BLaER1 treated with 17β-estradiol and CSF1 and Interleukin-3, amounts not matched to agents 10 nM and 100 nM (cell line): ENCODE measurements at regions not wholly inside any gene's neighbourhood (a gene's known extent, or its start where the extent isn't known, plus 50 kb on each side); places are given as distances from the start of the nearest gene placed in this dataset.

Source experiments
- H3K27ac ChIP-seq, 11 experiments: shearing (Covaris generic); formaldehyde crosslinking; 2 replicates each; pipeline ENCODE4 v1.8.1; 2022
- H3K27me3 ChIP-seq, 11 experiments: shearing (Covaris generic); formaldehyde crosslinking; 2 replicates each; pipeline ENCODE4 v1.8.1; 2022
- H3K36me3 ChIP-seq, 11 experiments: shearing (Covaris generic); formaldehyde crosslinking; 2 replicates each; pipeline ENCODE4 v1.8.1; 2022
- H3K4me1 ChIP-seq, 10 experiments: shearing (Covaris generic); formaldehyde crosslinking; 2 replicates each; pipeline ENCODE4 v1.8.1; 2022
- H3K4me2 ChIP-seq, 11 experiments: shearing (Covaris generic); formaldehyde crosslinking; 2 replicates each; pipeline ENCODE4 v1.8.1; 2022
- H3K4me3 ChIP-seq, 10 experiments: shearing (Covaris generic); formaldehyde crosslinking; 2 replicates each; pipeline ENCODE4 v1.8.1; 2022
- H3K9ac ChIP-seq, 11 experiments: shearing (Covaris generic); formaldehyde crosslinking; 2 replicates each; pipeline ENCODE4 v1.8.1; 2022
- H3K9me3 ChIP-seq, 11 experiments: shearing (Covaris generic); formaldehyde crosslinking; replicated peaks in 1 of 11; 2 replicates each; pipeline ENCODE4 v1.8.1; 2022
- H4K20me1 ChIP-seq, 11 experiments: shearing (Covaris generic); formaldehyde crosslinking; 2 replicates each; pipeline ENCODE4 v1.8.1; 2022
- Cebpa-rat ChIP-seq, 11 experiments: shearing (Covaris generic); IDR thresholded peaks; 2 replicates each; pipeline ENCODE4 v1.8.1; 2022

GRCh38 chr20:57811374-57812020 is 101.7 kb upstream of the PMEPA1 start:
- H3K27me3 ChIP-seq, result 0 out of 22 replicates have a peak, but pooled peaks cover 0 to 7% (median 0%) of the 10 kb centered on the region in 11 experiments
- H3K9me3 ChIP-seq, result no peaks in the 10 kb centered on the region
- H3K4me2 ChIP-seq, result peak overlapping the region in 8 of 11 experiments; percentile 14 to 60 (median 46); a peak in 14 of 22 replicates
- H3K9ac ChIP-seq, result no peak overlapping the region
- TF ChIP-seq Cebpa-rat (IDR thresholded peaks at IDR 0.05), result no peak
- no peak overlapping the region for H3K27ac ChIP-seq
- no peaks in the 10 kb centered on the region for H3K36me3 ChIP-seq
- H3K4me3 ChIP-seq, result no peak overlapping the region
- H3K4me1 ChIP-seq, result peaks cover 0 to 39% (median 29%) of the 10 kb centered on the region in 10 experiments; a peak in 16 of 20 replicates
- H4K20me1 ChIP-seq, result peaks cover 0 to 12% (median 0%) of the 10 kb centered on the region in 11 experiments; a peak in 7 of 22 replicates

GRCh38 chr20:57810511-57811373 is 100.9 kb upstream of the PMEPA1 start:
- Histone ChIP-seq H3K9ac (no peak overlapping the region), H4K20me1 (peaks cover 0 to 12% (median 0%) of the 10 kb centered on the region in 11 experiments; a peak in 7 of 22 replicates), H3K27ac (no peak overlapping the region), H3K4me2 (peak overlapping the region in 8 of 11 experiments; percentile 14 to 60 (median 46); a peak in 12 of 22 replicates), H3K27me3 (0 out of 22 replicates have a peak, but pooled peaks cover 0 to 7% (median 0%) of the 10 kb centered on the region in 11 experiments), H3K36me3 (no peaks in the 10 kb centered on the region), H3K4me1 (peaks cover 0 to 39% (median 29%) of the 10 kb centered on the region in 10 experiments; a peak in 16 of 20 replicates), H3K4me3 (no peak overlapping the region), H3K9me3 (no peaks in the 10 kb centered on the region)
- TF ChIP-seq Cebpa-rat (IDR thresholded peaks at IDR 0.05), result no peak

- Histone ChIP-seq H3K4me2 (no peak overlapping the region), H3K4me3 (no peak overlapping the region), H3K27ac (no peak overlapping the region), H3K9me3 (no peaks in the 10 kb centered on the region), H3K9ac (no peak overlapping the region), H4K20me1 (peaks cover 0 to 12% (median 0%) of the 10 kb centered on the region in 11 experiments; a peak in 7 of 22 replicates), H3K4me1 (peaks cover 0 to 36% (median 28%) of the 10 kb centered on the region in 10 experiments; a peak in 16 of 20 replicates), H3K36me3 (no peaks in the 10 kb centered on the region), H3K27me3 (0 out of 22 replicates have a peak, but pooled peaks cover 0 to 4% (median 0%) of the 10 kb centered on the region in 11 experiments)
- no peak for TF ChIP-seq Cebpa-rat (IDR thresholded peaks at IDR 0.05)
Measured at GRCh38 chr20:57809661-57810172, 99.9 kb upstream of the PMEPA1 start.

GRCh38 chr20:57809149-57809548 is 99.3 kb upstream of the PMEPA1 start:
- H3K4me3 ChIP-seq, result no peak overlapping the region
- H3K4me2 ChIP-seq, result no peak overlapping the region
- no peak for TF ChIP-seq Cebpa-rat (IDR thresholded peaks at IDR 0.05)
- H3K4me1 ChIP-seq, result peaks cover 0 to 31% (median 23%) of the 10 kb centered on the region in 10 experiments; a peak in 16 of 20 replicates
- no peaks in the 10 kb centered on the region for H3K36me3 ChIP-seq
- peaks cover 0 to 12% (median 0%) of the 10 kb centered on the region in 11 experiments; a peak in 7 of 22 replicates for H4K20me1 ChIP-seq
- H3K27me3 ChIP-seq, result no peaks in the 10 kb centered on the region
- H3K9me3 ChIP-seq, result no peaks in the 10 kb centered on the region
- no peak overlapping the region for H3K9ac ChIP-seq
- H3K27ac ChIP-seq, result no peak overlapping the region

GRCh38 chr20:57808264-57809070 is 98.7 kb upstream of the PMEPA1 start:
- Histone ChIP-seq H4K20me1 (peaks cover 0 to 10% (median 0%) of the 10 kb centered on the region in 11 experiments; a peak in 6 of 22 replicates), H3K27ac (no peak overlapping the region), H3K4me3 (no peak overlapping the region), H3K36me3 (no peaks in the 10 kb centered on the region), H3K9me3 (no peaks in the 10 kb centered on the region), H3K4me1 (peaks cover 0 to 24% (median 16%) of the 10 kb centered on the region in 10 experiments; a peak in 16 of 20 replicates), H3K4me2 (no peak overlapping the region), H3K9ac (no peak overlapping the region), H3K27me3 (no peaks in the 10 kb centered on the region)
- TF ChIP-seq Cebpa-rat (IDR thresholded peaks at IDR 0.05), result no peak

- H4K20me1 ChIP-seq, result peaks cover 0 to 10% (median 0%) of the 10 kb centered on the region in 11 experiments; a peak in 2 of 22 replicates
- H3K27me3 ChIP-seq, result no peaks in the 10 kb centered on the region
- H3K4me3 ChIP-seq, result no peak overlapping the region
- peaks cover 0 to 16% (median 8%) of the 10 kb centered on the region in 10 experiments; a peak in 15 of 20 replicates for H3K4me1 ChIP-seq
- no peak overlapping the region for H3K27ac ChIP-seq
- no peak overlapping the region for H3K4me2 ChIP-seq
- H3K9ac ChIP-seq, result no peak overlapping the region
- no peak for TF ChIP-seq Cebpa-rat (IDR thresholded peaks at IDR 0.05)
- no peaks in the 10 kb centered on the region for H3K36me3 ChIP-seq
- no peaks in the 10 kb centered on the region for H3K9me3 ChIP-seq
Measured at GRCh38 chr20:57807401-57808263, 97.8 kb upstream of the PMEPA1 start.

- Histone ChIP-seq H3K4me1 (peaks cover 0 to 17% (median 12%) of the 10 kb centered on the region in 10 experiments; a peak in 16 of 20 replicates), H3K9ac (no peak overlapping the region), H3K27ac (no peak overlapping the region), H3K27me3 (no peaks in the 10 kb centered on the region), H3K9me3 (no peaks in the 10 kb centered on the region), H3K4me3 (no peak overlapping the region), H4K20me1 (peaks cover 0 to 10% (median 0%) of the 10 kb centered on the region in 11 experiments; a peak in 2 of 22 replicates), H3K36me3 (no peaks in the 10 kb centered on the region), H3K4me2 (no peak overlapping the region)
- no peak for TF ChIP-seq Cebpa-rat (IDR thresholded peaks at IDR 0.05)
Measured at GRCh38 chr20:57806975-57807374, 97.2 kb upstream of the PMEPA1 start.
